PC-9 (cell line): ENCODE measurements at regions not wholly inside any gene's neighbourhood (a gene's known extent, or its start where the extent isn't known, plus 50 kb on each side); places are given as distances from the start of the nearest gene placed in this dataset.

ENCODE experiments used
- CTCF ChIP-seq: fragments of 200-600 bp; sonication (generic); conservative IDR thresholded peaks from 2 replicates; pipeline ENCODE4 v1.6.1; 2017; ENCODE audit warnings: mixed run types, antibody characterized with exemption, mild to moderate bottlenecking, moderate library complexity
- EZH2 ChIP-seq: fragments of 200-600 bp; sonication (generic); IDR thresholded peaks from 2 replicates; pipeline ENCODE4 v1.8.0; 2017; ENCODE audit warnings: antibody characterized with exemption, low read depth

GRCh38 chr1:203422116-203422515 is 53.5 kb upstream of the PRELP start:
- TF ChIP-seq CTCF: no peak
- TF ChIP-seq EZH2: no peak
